ENCODE measurements at regions not wholly inside any gene's neighbourhood (a gene's known extent, or its start where the extent isn't known, plus 50 kb on each side); places are given as distances from the start of the nearest gene placed in this dataset.

DNA sequence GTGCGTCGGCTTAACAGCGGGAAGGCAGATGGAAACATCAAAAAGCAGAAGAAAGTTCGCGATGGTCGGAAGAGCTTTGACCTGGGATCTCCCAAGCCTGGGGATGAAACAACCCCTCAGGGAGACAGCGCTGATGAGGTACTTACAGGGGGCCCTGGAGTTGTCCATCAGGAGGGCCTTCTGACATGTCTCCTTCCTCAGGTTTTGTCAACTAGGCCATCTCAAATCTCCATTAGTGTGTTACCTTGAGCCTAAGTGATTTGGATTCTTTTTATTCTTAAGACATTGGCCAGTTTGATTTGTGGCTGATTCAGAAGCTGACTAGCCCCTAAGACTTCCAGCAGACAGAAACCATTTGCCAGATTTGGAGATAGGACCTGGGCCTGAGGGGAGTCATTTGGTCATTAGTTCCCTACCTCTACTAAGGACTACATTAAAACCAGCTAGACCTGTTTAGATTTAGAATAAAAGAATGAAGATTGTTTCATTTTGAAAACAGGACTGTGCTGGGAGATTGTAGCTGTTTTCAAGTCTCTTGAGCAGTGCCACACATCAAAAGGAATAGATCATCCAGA lies 97.6 kb upstream of the UMPS start:
- no peak overlapping the region for H4K91ac ChIP-seq (replicated peaks; ENCODE audit: insufficient read length, low read length)
- H3K23me2 ChIP-seq (ENCODE audit: low read depth, low read length), result no peaks in the 10 kb centered on the region; the same call in 1 of the 2 replicates
- H3K4me2 ChIP-seq (ENCODE audit: insufficient read depth in 1 of 2, low read depth in 2 of 2, low read length in 2 of 2), result no peak overlapping the region
- H3K14ac ChIP-seq (ENCODE audit: insufficient read length), result no peak overlapping the region
- H3K9me3 ChIP-seq (ENCODE audit: insufficient read depth in 2 of 2, low read depth in 1 of 2, low read length in 1 of 2), result no peaks in the 10 kb centered on the region; a peak in 1 of 4 replicates
- H2BK12ac ChIP-seq (ENCODE audit: low read depth, low read length), result no peak overlapping the region
- H3K4ac ChIP-seq (replicated peaks; ENCODE audit: insufficient read length, low read depth, low read length), result no peak overlapping the region
- FAIRE-seq (no peak), DNase-seq (ENCODE audit: low read depth in 1 of 2, low spot score in 2 of 2) (no peak)
- no peaks in the 10 kb centered on the region for H3K36me3 ChIP-seq (ENCODE audit: control insufficient read depth in 2 of 4, insufficient read depth in 4 of 4, low read length in 3 of 4)
- POLR2A ChIA-PET (ENCODE audit: partially characterized antibody), result interaction anchor here (1.2 kb wide), 1 partner anchor 48 kb away, joined by 4 read pairs; no protein-coding TSS in a partner anchor
- TF ChIP-seq RBBP5 (IDR thresholded peaks at IDR 0.05; ENCODE audit: borderline replicate concordance, low read depth, low read length) (no peak), E2F6 (IDR thresholded peaks at IDR 0.05) (no peak), TBP (IDR thresholded peaks at IDR 0.05; ENCODE audit: low read depth, low read length) (no peak)
- no peak overlapping the region for H4K8ac ChIP-seq (ENCODE audit: extremely low read depth, insufficient read depth, low read length)
- no peaks in the 10 kb centered on the region for H3K79me1 ChIP-seq (ENCODE audit: low read depth, low read length)
- H3K79me2 ChIP-seq (ENCODE audit: control insufficient read depth in 1 of 2, insufficient read depth in 2 of 2, low read length in 2 of 2), result no peaks in the 10 kb centered on the region
- H3K56ac ChIP-seq (replicated peaks; ENCODE audit: insufficient read length, low read depth, low read length), result no peak overlapping the region
- H3K23ac ChIP-seq (ENCODE audit: insufficient read length), result no peak overlapping the region
- no peak overlapping the region for H2AK5ac ChIP-seq (ENCODE audit: low read depth, low read length)
- H2AFZ ChIP-seq (ENCODE audit: low read length), result no peak overlapping the region
- H3K27me3 ChIP-seq (replicated peaks in 1 of 4; ENCODE audit: control insufficient read depth in 3 of 4, extremely low read depth in 1 of 4, insufficient read depth in 3 of 4, low read length in 3 of 4), result no peaks in the 10 kb centered on the region; a peak in 1 of 7 replicates
- no peak overlapping the region for H3K27ac ChIP-seq (ENCODE audit: low read depth, low read length)
- H3K9ac ChIP-seq (replicated peaks in 1 of 4; ENCODE audit: extremely low read depth in 1 of 4, low read depth in 3 of 4, low read length in 3 of 4), result no peak overlapping the region
- H3K4me3 ChIP-seq (ENCODE audit: extremely low read depth in 1 of 4, insufficient read depth in 2 of 4, low read depth in 3 of 4, low read length in 4 of 4), result no peak overlapping the region
- H2BK120ac ChIP-seq (replicated peaks; ENCODE audit: low read depth, low read length), result no peak overlapping the region
- H2BK20ac ChIP-seq (ENCODE audit: low read length), result no peak overlapping the region
- H4K20me1 ChIP-seq (replicated peaks in 1 of 2; ENCODE audit: control insufficient read depth in 1 of 2, insufficient read depth in 2 of 2, low read length in 2 of 2), result no peaks in the 10 kb centered on the region
- CTCF ChIA-PET (ENCODE audit: partially characterized antibody), result interaction anchor here (1.1 to 2.1 kb wide), 5 partner anchors 9 to 55 kb away, joined by 3 to 6 read pairs (median 3); no protein-coding TSS in a partner anchor
- H2BK15ac ChIP-seq (ENCODE audit: low read length), result no peak overlapping the region
- no peak overlapping the region for H4K5ac ChIP-seq (ENCODE audit: insufficient read length, low read depth, low read length)
- 98% methylated on average over 7 of the region's 7 CpGs; no CpG with 5 or more reads in 1 of the 2 experiments for WGBS, 2 experiments (ENCODE audit: extremely low coverage in 1 of 2, insufficient coverage in 1 of 2, insufficient read length in 1 of 2, insufficient replicate concordance in 2 of 2, low coverage in 1 of 2, low lambda C conversion rate in 2 of 2, missing lambda C conversion rate in 1 of 2)
- H3K4me1 ChIP-seq (replicated peaks in 1 of 4; ENCODE audit: control insufficient read depth in 3 of 4, insufficient read depth in 4 of 4, low read length in 3 of 4), result peaks cover 2 to 14% (median 11%) of the 10 kb centered on the region in 4 experiments
- H3K18ac ChIP-seq (ENCODE audit: extremely low read depth, low read length), result no peak overlapping the region
- H2BK5ac ChIP-seq (ENCODE audit: low read depth, low read length), result no peak overlapping the region
